Loucy (cell line): ENCODE measurements at regions not wholly inside any gene's neighbourhood (a gene's known extent, or its start where the extent isn't known, plus 50 kb on each side); places are given as distances from the start of the nearest gene placed in this dataset.

Experiments used
- EZH2phosphoT487 ChIP-seq: fragments of 200-600 bp; IDR thresholded peaks from 2 replicates; pipeline ENCODE4 v1.6.1; 2018; ENCODE audit warnings: antibody characterized with exemption, mild to moderate bottlenecking, moderate library complexity, borderline replicate concordance
- TF ChIP-seq, protein P1 (sequence below): fragments of 200-600 bp; sonication (generic); conservative IDR thresholded peaks from 2 replicates; pipeline ENCODE4 v1.5.1; 2014; ENCODE audit warnings: mild to moderate bottlenecking, antibody characterized with exemption, low read length

DNA sequence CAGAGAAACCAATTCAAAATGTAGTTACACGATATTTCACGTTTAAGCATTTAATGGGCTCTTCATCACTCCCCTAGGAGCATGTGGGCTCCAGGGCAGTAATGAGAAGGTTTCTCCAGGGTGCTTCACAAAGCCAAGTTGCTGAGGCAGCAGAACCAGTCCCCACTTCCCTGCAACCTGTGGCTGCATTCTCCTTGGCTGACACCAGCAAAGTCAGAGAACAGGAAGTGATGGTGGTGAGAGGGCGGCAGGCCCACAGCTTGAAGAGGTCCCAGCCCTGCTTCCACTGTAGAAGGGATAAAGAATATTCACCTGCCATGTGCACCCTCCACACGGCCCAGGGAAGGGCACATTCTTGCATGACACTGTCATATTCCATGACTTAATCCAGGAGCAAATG lies 133.2 kb downstream of the CBLN1 start:
- TF ChIP-seq, protein P1, sequence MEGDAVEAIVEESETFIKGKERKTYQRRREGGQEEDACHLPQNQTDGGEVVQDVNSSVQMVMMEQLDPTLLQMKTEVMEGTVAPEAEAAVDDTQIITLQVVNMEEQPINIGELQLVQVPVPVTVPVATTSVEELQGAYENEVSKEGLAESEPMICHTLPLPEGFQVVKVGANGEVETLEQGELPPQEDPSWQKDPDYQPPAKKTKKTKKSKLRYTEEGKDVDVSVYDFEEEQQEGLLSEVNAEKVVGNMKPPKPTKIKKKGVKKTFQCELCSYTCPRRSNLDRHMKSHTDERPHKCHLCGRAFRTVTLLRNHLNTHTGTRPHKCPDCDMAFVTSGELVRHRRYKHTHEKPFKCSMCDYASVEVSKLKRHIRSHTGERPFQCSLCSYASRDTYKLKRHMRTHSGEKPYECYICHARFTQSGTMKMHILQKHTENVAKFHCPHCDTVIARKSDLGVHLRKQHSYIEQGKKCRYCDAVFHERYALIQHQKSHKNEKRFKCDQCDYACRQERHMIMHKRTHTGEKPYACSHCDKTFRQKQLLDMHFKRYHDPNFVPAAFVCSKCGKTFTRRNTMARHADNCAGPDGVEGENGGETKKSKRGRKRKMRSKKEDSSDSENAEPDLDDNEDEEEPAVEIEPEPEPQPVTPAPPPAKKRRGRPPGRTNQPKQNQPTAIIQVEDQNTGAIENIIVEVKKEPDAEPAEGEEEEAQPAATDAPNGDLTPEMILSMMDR = no peak
- TF ChIP-seq EZH2phosphoT487 = no peak
